Astrocyte (in vitro differentiated cells and primary cell): ENCODE measurements at regions not wholly inside any gene's neighbourhood (a gene's known extent, or its start where the extent isn't known, plus 50 kb on each side); places are given as distances from the start of the nearest gene placed in this dataset.

ENCODE experiments used
- DNase-seq: peaks from one replicate; pipeline ENCODE4 v3.0.0-alpha.2; 2010; ENCODE audit warnings: low read depth
- FAIRE-seq: peaks from 2 replicates; lab custom pipeline; 2011; peaks lifted over from hg19 to GRCh38; lab: Jason Lieb, UNC
- H2AFZ ChIP-seq: 2 replicates; pipeline ENCODE4 v1.6.0; 2012; ENCODE audit warnings: low read depth, low read length, inconsistent platforms
- H3K27ac ChIP-seq: 2 replicates; pipeline ENCODE4 v1.5.1; 2011; ENCODE audit warnings: low read depth, low read length, inconsistent platforms
- H3K27me3 ChIP-seq: 2 replicates; pipeline ENCODE4 v1.6.0; 2011; ENCODE audit warnings: low read length, inconsistent platforms; ENCODE audit not compliant: insufficient read depth
- H3K36me3 ChIP-seq: 2 replicates; pipeline ENCODE4 v1.5.1; 2011; ENCODE audit warnings: low read length, inconsistent platforms; ENCODE audit not compliant: insufficient read depth
- H3K4me1 ChIP-seq: 2 replicates; pipeline ENCODE4 v1.5.1; 2011; ENCODE audit warnings: low read length, inconsistent platforms; ENCODE audit not compliant: insufficient read depth
- H3K4me2 ChIP-seq: 2 replicates; pipeline ENCODE4 v1.6.0; 2012; ENCODE audit warnings: low read length, inconsistent platforms
- H3K4me3 ChIP-seq: 2 replicates; pipeline ENCODE4 v1.5.1; 2011; ENCODE audit warnings: low read depth, mild to moderate bottlenecking, low read length, inconsistent platforms; ENCODE audit not compliant: insufficient read depth
- H3K79me2 ChIP-seq: 2 replicates; pipeline ENCODE4 v1.6.0; 2012; ENCODE audit warnings: mild to moderate bottlenecking, low read length, inconsistent platforms; ENCODE audit not compliant: insufficient read depth
- H3K9ac ChIP-seq: 2 replicates; pipeline ENCODE4 v1.6.0; 2012; ENCODE audit warnings: mild to moderate bottlenecking, low read length, inconsistent platforms
- H3K9me3 ChIP-seq: 2 replicates; pipeline ENCODE4 v1.5.1; 2012; ENCODE audit warnings: low read depth, mild to moderate bottlenecking, low read length, inconsistent platforms; ENCODE audit not compliant: insufficient read depth
- H4K20me1 ChIP-seq: 2 replicates; pipeline ENCODE4 v1.6.0; 2012; ENCODE audit warnings: low read length, inconsistent platforms; ENCODE audit not compliant: insufficient read depth
- H3K27ac Mint-ChIP-seq: one replicate; pipeline ENCODE4 v1.8.0; 2021; ENCODE audit warnings: mild to moderate bottlenecking, mixed read lengths; ENCODE audit not compliant: unreplicated experiment
- H3K27me3 Mint-ChIP-seq: one replicate; pipeline ENCODE4 v1.8.0; 2021; ENCODE audit warnings: low read depth, mixed read lengths; ENCODE audit not compliant: unreplicated experiment
- H3K36me3 Mint-ChIP-seq: one replicate; pipeline ENCODE4 v1.8.0; 2021; ENCODE audit warnings: low read depth, mixed read lengths; ENCODE audit not compliant: unreplicated experiment
- H3K4me1 Mint-ChIP-seq: one replicate; pipeline ENCODE4 v1.8.0; 2021; ENCODE audit warnings: low read depth, mixed read lengths; ENCODE audit not compliant: unreplicated experiment
- H3K4me3 Mint-ChIP-seq: one replicate; pipeline ENCODE4 v1.8.0; 2021; ENCODE audit warnings: mild to moderate bottlenecking, moderate library complexity, mixed read lengths; ENCODE audit not compliant: unreplicated experiment
- H3K9me3 Mint-ChIP-seq: one replicate; pipeline ENCODE4 v1.8.0; 2021; ENCODE audit warnings: mild to moderate bottlenecking, mixed read lengths; ENCODE audit not compliant: unreplicated experiment
- CTCF ChIP-seq: IDR thresholded peaks from 2 replicates; pipeline ENCODE4 v1.5.1; 2011; ENCODE audit warnings: low read depth, mild to moderate bottlenecking, inconsistent platforms, low read length, moderate library complexity; ENCODE audit not compliant: insufficient read depth
- EZH2 ChIP-seq: IDR thresholded peaks from 2 replicates; pipeline ENCODE4 v1.6.1; 2012; ENCODE audit warnings: mild to moderate bottlenecking, low read length, inconsistent platforms; ENCODE audit not compliant: insufficient read depth

GRCh38 chr3:98644168-98644567 is 50.8 kb upstream of the CPOX start:
- H3K4me3 ChIP-seq = no peak overlapping the region
- H4K20me1 ChIP-seq = no peaks in the 10 kb centered on the region
- no peak overlapping the region for H3K9ac ChIP-seq
- H3K79me2 ChIP-seq = no peaks in the 10 kb centered on the region
- Mint-ChIP-seq H3K36me3 (no peaks in the 10 kb centered on the region), H3K9me3 (peaks cover 7% of the 10 kb centered on the region), H3K4me3 (no peak overlapping the region), H3K27me3 (no peaks in the 10 kb centered on the region), H3K4me1 (no peaks in the 10 kb centered on the region), H3K27ac (no peak overlapping the region)
- H3K27me3 ChIP-seq = no peaks in the 10 kb centered on the region
- no peaks in the 10 kb centered on the region for H3K36me3 ChIP-seq
- H2AFZ ChIP-seq = no peak overlapping the region
- H3K4me1 ChIP-seq = no peaks in the 10 kb centered on the region
- no peak overlapping the region for H3K4me2 ChIP-seq
- DNase-seq (no peak), FAIRE-seq (no peak)
- TF ChIP-seq CTCF (no peak), EZH2 (no peak)
- no peaks in the 10 kb centered on the region for H3K9me3 ChIP-seq
- no peak overlapping the region for H3K27ac ChIP-seq

- Mint-ChIP-seq H3K36me3 (no peaks in the 10 kb centered on the region), H3K9me3 (peaks cover 4% of the 10 kb centered on the region), H3K27ac (no peak overlapping the region), H3K27me3 (no peaks in the 10 kb centered on the region), H3K4me3 (no peak overlapping the region), H3K4me1 (no peaks in the 10 kb centered on the region)
- Histone ChIP-seq H3K36me3 (no peaks in the 10 kb centered on the region), H3K27ac (no peak overlapping the region), H3K4me3 (no peak overlapping the region), H3K4me2 (no peak overlapping the region), H4K20me1 (no peaks in the 10 kb centered on the region), H2AFZ (no peak overlapping the region), H3K27me3 (no peaks in the 10 kb centered on the region), H3K79me2 (no peaks in the 10 kb centered on the region), H3K9me3 (no peaks in the 10 kb centered on the region), H3K4me1 (no peaks in the 10 kb centered on the region), H3K9ac (no peak overlapping the region)
- no peak for FAIRE-seq
- no peak for TF ChIP-seq CTCF
- TF ChIP-seq EZH2 = no peak
- DNase-seq = no peak
These were observed 51.6 kb upstream of the CPOX start for GRCh38 chr3:98645039-98645438.

- no peaks in the 10 kb centered on the region for H3K36me3 Mint-ChIP-seq
- H3K9ac ChIP-seq = no peak overlapping the region
- H3K27me3 ChIP-seq = no peaks in the 10 kb centered on the region
- H3K4me1 ChIP-seq = no peaks in the 10 kb centered on the region
- no peak overlapping the region for H3K4me3 Mint-ChIP-seq
- no peak overlapping the region for H3K4me2 ChIP-seq
- TF ChIP-seq CTCF = no peak
- no peak for TF ChIP-seq EZH2
- H3K9me3 Mint-ChIP-seq = peaks cover 2% of the 10 kb centered on the region
- DNase-seq = no peak
- H4K20me1 ChIP-seq = no peaks in the 10 kb centered on the region
- H3K36me3 ChIP-seq = no peaks in the 10 kb centered on the region
- no peaks in the 10 kb centered on the region for H3K27me3 Mint-ChIP-seq
- H3K79me2 ChIP-seq = no peaks in the 10 kb centered on the region
- H3K4me3 ChIP-seq = no peak overlapping the region
- no peak for FAIRE-seq
- no peak overlapping the region for H3K27ac Mint-ChIP-seq
- H3K4me1 Mint-ChIP-seq = no peaks in the 10 kb centered on the region
- H3K9me3 ChIP-seq = no peaks in the 10 kb centered on the region
- H3K27ac ChIP-seq = no peak overlapping the region
- no peak overlapping the region for H2AFZ ChIP-seq
These were observed 53.3 kb upstream of the CPOX start for GRCh38 chr3:98646680-98647079.
